ENCODE measurements at regions not wholly inside any gene's neighbourhood (a gene's known extent, or its start where the extent isn't known, plus 50 kb on each side); places are given as distances from the start of the nearest gene placed in this dataset.

DNA sequence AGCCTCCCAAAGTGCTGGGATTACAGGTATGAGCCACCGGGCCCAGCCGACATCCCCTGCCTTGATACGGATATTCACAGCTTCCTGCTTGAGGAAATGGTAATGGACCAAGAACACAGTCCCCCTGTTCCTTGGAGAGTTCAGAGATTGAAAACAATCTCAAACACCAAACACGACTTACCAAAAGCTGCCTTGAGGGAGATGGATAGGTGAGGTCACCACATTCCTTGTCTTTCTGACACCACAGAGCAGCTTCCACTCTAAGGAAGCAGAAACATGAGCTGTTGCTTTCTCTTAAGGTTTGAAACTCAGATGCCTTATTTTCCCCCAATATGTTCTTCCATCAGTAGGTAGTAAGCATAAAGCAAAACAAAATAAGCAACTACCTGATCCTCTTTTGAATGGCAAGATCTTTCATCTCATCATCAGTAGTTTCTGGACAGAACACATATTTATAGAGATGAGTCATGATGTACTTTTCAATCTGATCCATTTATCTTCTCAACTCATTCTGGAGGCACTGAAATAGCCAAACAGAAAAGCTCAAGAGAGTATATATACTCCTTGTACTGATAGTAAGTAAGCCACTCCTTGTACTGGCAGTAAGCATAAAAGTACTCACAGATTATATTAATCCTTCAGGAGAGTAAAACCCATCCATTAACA is 199.1 kb upstream of the KCTD7 start:
- TF ChIP-seq CTCF (IDR thresholded peaks at IDR 0.05) (no peak), POLR2A (IDR thresholded peaks at IDR 0.05) (no peak)
